GM13976 (cell line): ENCODE measurements at regions not wholly inside any gene's neighbourhood (a gene's known extent, or its start where the extent isn't known, plus 50 kb on each side); places are given as distances from the start of the nearest gene placed in this dataset.

ENCODE experiments used
- DNase-seq: peaks from one replicate; pipeline ENCODE4 v3.0.0; 2012; ENCODE audit warnings: low spot score
- CTCF ChIP-seq: IDR thresholded peaks from 2 replicates; pipeline ENCODE4 v1.5.1; 2012; ENCODE audit warnings: borderline replicate concordance, mild to moderate bottlenecking; ENCODE audit not compliant: insufficient read depth; ENCODE audit errors: extremely low read depth, missing control alignments, control extremely low read depth
- in situ Hi-C: fragments of 300-500 bp; cut with MboI; formaldehyde crosslinking; loops from one replicate; pipeline ENCODE4 v1.12.0; 2022; ENCODE audit warnings: low sequenced_read_pairs, mixed read lengths, inconsistent platforms; ENCODE audit not compliant: unreplicated experiment

GRCh38 chr6:12392490-12392889 is 102.3 kb downstream of the EDN1 start:
- DNase-seq, result no peak
- TF ChIP-seq CTCF, result no peak
- in situ Hi-C loops, result no loop called here

GRCh38 chr6:12393100-12393499 is 102.9 kb downstream of the EDN1 start:
- in situ Hi-C loops, result no loop called here
- no peak for DNase-seq
- TF ChIP-seq CTCF, result no peak

- TF ChIP-seq CTCF, result no peak
- no peak for DNase-seq
- in situ Hi-C loops, result no loop called here
Measured at GRCh38 chr6:12394170-12394569, 104.0 kb downstream of the EDN1 start.

- DNase-seq, result no peak
- TF ChIP-seq CTCF, result no peak
- in situ Hi-C loops, result no loop called here
Measured at GRCh38 chr6:12395898-12396297, 105.7 kb downstream of the EDN1 start.

GRCh38 chr6:12401200-12401599 is 111.0 kb downstream of the EDN1 start:
- TF ChIP-seq CTCF, result no peak
- in situ Hi-C loops, result no loop called here
- DNase-seq, result no peak

- no peak for TF ChIP-seq CTCF
- in situ Hi-C loops, result no loop called here
- DNase-seq, result no peak
Measured at GRCh38 chr6:12403201-12403826, 113.2 kb downstream of the EDN1 start.
